Small intestine (tissue), 7 donors: ENCODE measurements at regions not wholly inside any gene's neighbourhood (a gene's known extent, or its start where the extent isn't known, plus 50 kb on each side); places are given as distances from the start of the nearest gene placed in this dataset.

ENCODE experiments used
- DNase-seq, 2 donors: peaks; one replicate each; pipeline versions ENCODE4 v3.0.0 to v3.0.0-alpha.2; 2013
- FAIRE-seq: peaks from 2 replicates; lab custom pipeline; 2012; peaks lifted over from hg19 to GRCh38; lab: Jason Lieb, UNC
- H3K27ac ChIP-seq, 3 donors: one replicate each; pipeline ENCODE4 v1.5.1; 2013; ENCODE audit warnings: low read length in 2 of 3, mild to moderate bottlenecking in 2 of 3, control low read depth in 1 of 3, inconsistent platforms in 1 of 3, low read depth in 1 of 3, moderate library complexity in 1 of 3
- H3K27me3 ChIP-seq, 3 donors: one replicate each; pipeline ENCODE4 v1.6.1; 2013; ENCODE audit warnings: low read length in 3 of 3, inconsistent platforms in 1 of 3; ENCODE audit not compliant: control insufficient read depth in 3 of 3, insufficient read depth in 3 of 3
- H3K36me3 ChIP-seq, 3 donors: one replicate each; pipeline ENCODE4 v1.6.1; 2013; ENCODE audit warnings: low read length in 3 of 3, inconsistent platforms in 1 of 3, low read depth in 1 of 3, mild to moderate bottlenecking in 1 of 3, moderate library complexity in 1 of 3; ENCODE audit not compliant: control insufficient read depth in 3 of 3, insufficient read depth in 2 of 3
- H3K4me1 ChIP-seq, 3 donors: one replicate each; pipeline ENCODE4 v1.6.1; 2013; ENCODE audit warnings: low read length in 2 of 3, inconsistent platforms in 1 of 3, low read depth in 1 of 3, mild to moderate bottlenecking in 1 of 3, moderate library complexity in 1 of 3; ENCODE audit not compliant: control insufficient read depth in 3 of 3, insufficient read depth in 2 of 3
- H3K4me3 ChIP-seq, 3 donors: one replicate each; pipeline ENCODE4 v1.5.1; 2013; ENCODE audit warnings: low read length in 3 of 3, control low read depth in 1 of 3, inconsistent platforms in 1 of 3, low read depth in 1 of 3, mild to moderate bottlenecking in 1 of 3, moderate library complexity in 1 of 3
- H3K9me3 ChIP-seq, 2 donors: one replicate each; pipeline ENCODE4 v1.6.1; 2013; ENCODE audit warnings: low read depth in 1 of 2, low read length in 1 of 2; ENCODE audit not compliant: control insufficient read depth in 2 of 2, insufficient read depth in 1 of 2
- WGBS, 3 donors: extraction: QIAGEN DNeasy Blood & Tissue Kit; methylation state at CpG; one replicate each; pipeline ENCODE4 v1.1.7; 2013; 5-methylcytosine and 5-hydroxymethylcytosine counted together
- donor health status: healthy with polysubstance abuse.
- donor health status: control.
- donor health status: control.
- donor health status: Bipolar disorder and iron deficiency.
- donor health status: healthy.

DNA sequence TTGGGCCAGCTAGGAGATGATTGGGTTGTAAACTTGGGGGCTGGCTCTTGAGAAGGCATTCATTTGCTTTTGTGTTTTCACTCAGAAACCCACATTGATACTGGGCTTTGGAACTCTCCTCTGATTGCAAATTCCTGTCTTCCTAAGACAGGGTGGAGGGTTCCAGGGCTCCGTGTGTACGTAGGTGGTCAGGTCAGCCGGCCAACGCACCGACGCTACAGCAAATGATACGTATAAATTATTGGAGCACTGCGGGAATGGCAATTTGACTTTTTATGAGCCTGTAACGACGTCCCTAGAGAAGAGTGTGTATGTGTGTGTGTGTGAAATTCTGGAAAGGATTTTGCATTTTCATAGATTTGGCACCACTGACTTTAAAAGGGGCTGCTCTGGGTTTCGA is 236.9 kb downstream of the SHOX start:
- no peaks in the 10 kb centered on the region for H3K4me1 ChIP-seq
- no peaks in the 10 kb centered on the region for H3K27me3 ChIP-seq
- H3K27ac ChIP-seq: no peak overlapping the region
- no peak for FAIRE-seq
- WGBS, 3 donors: 68 to 80% (median 77%) methylated on average over 11 of the region's 11 CpGs
- no peaks in the 10 kb centered on the region for H3K36me3 ChIP-seq
- no peak overlapping the region for H3K4me3 ChIP-seq
- H3K9me3 ChIP-seq: peaks cover 0 to 7% of the 10 kb centered on the region in 2 donors
- no peak for DNase-seq

DNA sequence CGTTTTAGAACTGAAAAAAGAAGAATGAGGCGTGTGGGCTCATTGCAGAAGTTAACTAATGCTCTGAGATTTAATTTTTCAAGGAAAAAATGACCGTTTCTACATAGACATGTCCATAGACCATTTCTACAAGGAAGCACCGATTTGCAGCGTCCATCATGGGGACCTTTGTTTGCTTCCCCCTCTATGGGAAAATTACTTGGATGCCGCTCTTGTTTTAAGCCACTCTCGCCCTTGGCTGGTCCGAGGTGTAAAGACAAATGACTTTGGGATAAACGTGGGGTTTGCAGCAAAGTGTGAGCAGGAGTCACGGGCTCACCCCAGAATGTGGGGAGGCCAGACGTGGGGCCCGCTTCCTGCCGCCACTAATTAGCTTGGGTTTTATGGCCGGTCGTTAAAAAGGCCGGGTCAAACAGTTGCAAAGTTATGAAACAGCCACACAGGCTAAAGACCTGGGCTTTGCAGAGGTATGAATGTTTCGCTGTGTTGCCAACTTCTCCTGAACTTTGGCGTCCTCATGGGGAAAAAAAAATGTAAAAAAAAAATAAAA is 235.9 kb downstream of the SHOX start:
- peaks cover 0 to 6% of the 10 kb centered on the region in 2 donors for H3K9me3 ChIP-seq
- H3K27me3 ChIP-seq: no peaks in the 10 kb centered on the region
- no peaks in the 10 kb centered on the region for H3K36me3 ChIP-seq
- no peak overlapping the region for H3K27ac ChIP-seq
- no peak overlapping the region for H3K4me3 ChIP-seq
- H3K4me1 ChIP-seq: no peaks in the 10 kb centered on the region
- DNase-seq: peak in 1 of 2 donors; percentile 22
- no peak for FAIRE-seq
- 23 to 36% (median 36%) methylated on average over 18 of the region's 18 CpGs for WGBS, 3 donors

DNA sequence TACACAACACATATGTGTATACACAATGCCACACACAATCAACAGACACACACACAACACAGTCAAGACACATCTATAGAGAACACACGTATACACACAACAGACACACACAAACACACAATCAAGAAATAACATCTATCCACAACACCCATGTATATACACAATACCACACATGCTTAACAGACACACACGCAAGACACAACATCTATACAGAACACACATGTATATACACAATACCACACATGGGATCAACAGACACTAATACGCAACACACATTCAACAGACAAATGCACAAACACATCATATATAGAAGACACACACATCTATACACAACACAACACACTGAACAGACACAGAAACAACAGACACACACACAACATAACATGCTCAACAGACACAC is 234.8 kb downstream of the SHOX start:
- Histone ChIP-seq H3K4me3 (no peak overlapping the region), H3K9me3 (peaks cover 0 to 6% of the 10 kb centered on the region in 2 donors), H3K27me3 (no peaks in the 10 kb centered on the region), H3K36me3 (no peaks in the 10 kb centered on the region), H3K4me1 (no peaks in the 10 kb centered on the region), H3K27ac (no peak overlapping the region)
- DNase-seq: no peak
- 61 to 81% (median 65%) methylated on average over 3 of the region's 3 CpGs for WGBS, 3 donors
- FAIRE-seq: no peak

- H3K27ac ChIP-seq: no peak overlapping the region
- H3K4me1 ChIP-seq: no peaks in the 10 kb centered on the region
- H3K9me3 ChIP-seq: peaks cover 0 to 6% of the 10 kb centered on the region in 2 donors
- DNase-seq (no peak), FAIRE-seq (no peak)
- WGBS, 3 donors: 60 to 77% (median 65%) methylated on average over 9 of the region's 9 CpGs
- H3K4me3 ChIP-seq: no peak overlapping the region
- no peaks in the 10 kb centered on the region for H3K36me3 ChIP-seq
- no peaks in the 10 kb centered on the region for H3K27me3 ChIP-seq
Measured at GRCh38 chrX:861921-862320, 231.3 kb downstream of the SHOX start.

GRCh38 chrX:861340-861890 is 230.8 kb downstream of the SHOX start:
- FAIRE-seq (no peak), DNase-seq (no peak)
- no peak overlapping the region for H3K4me3 ChIP-seq
- H3K9me3 ChIP-seq: peaks cover 0 to 6% of the 10 kb centered on the region in 2 donors
- 60 to 69% (median 68%) methylated on average over 14 of the region's 14 CpGs for WGBS, 3 donors
- no peaks in the 10 kb centered on the region for H3K36me3 ChIP-seq
- H3K27ac ChIP-seq: no peak overlapping the region
- no peaks in the 10 kb centered on the region for H3K4me1 ChIP-seq
- no peaks in the 10 kb centered on the region for H3K27me3 ChIP-seq

GRCh38 chrX:859329-859728 is 228.7 kb downstream of the SHOX start:
- Histone ChIP-seq H3K4me3 (no peak overlapping the region), H3K4me1 (no peaks in the 10 kb centered on the region), H3K27ac (no peak overlapping the region), H3K9me3 (peaks cover 0 to 6% of the 10 kb centered on the region in 2 donors), H3K27me3 (no peaks in the 10 kb centered on the region), H3K36me3 (no peaks in the 10 kb centered on the region)
- FAIRE-seq (no peak), DNase-seq (no peak)
- WGBS, 3 donors: 78 to 89% (median 85%) methylated on average over 1 of the region's 1 CpG

GRCh38 chrX:858542-859078 is 228.0 kb downstream of the SHOX start:
- no peak for DNase-seq
- Histone ChIP-seq H3K27me3 (no peaks in the 10 kb centered on the region), H3K36me3 (no peaks in the 10 kb centered on the region), H3K4me3 (no peak overlapping the region), H3K4me1 (no peaks in the 10 kb centered on the region), H3K27ac (no peak overlapping the region), H3K9me3 (peaks cover 0 to 5% of the 10 kb centered on the region in 2 donors)
- 97 to 98% (median 97%) methylated on average over 1 of the region's 1 CpG for WGBS, 3 donors
- no peak for FAIRE-seq

DNA sequence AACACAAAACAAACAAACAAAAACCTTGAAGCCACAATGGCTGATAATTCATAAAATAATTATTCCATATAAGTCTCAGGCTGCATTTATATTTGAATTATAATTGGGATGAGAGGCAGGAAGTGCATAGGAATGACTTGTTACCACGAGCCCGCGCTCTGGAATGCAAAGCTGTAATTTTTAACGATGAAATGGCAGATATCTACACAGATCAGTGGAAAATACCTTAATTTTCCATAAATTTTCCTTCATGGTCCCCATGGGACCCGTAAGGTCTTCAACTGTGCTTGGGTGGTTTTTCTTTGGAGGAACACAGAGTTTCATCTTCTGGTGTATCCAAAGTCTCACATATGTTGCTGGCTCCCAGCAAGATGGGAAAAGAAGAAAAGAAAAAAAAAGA is 226.8 kb downstream of the SHOX start:
- Histone ChIP-seq H3K27me3 (no peaks in the 10 kb centered on the region), H3K4me3 (no peak overlapping the region), H3K36me3 (no peaks in the 10 kb centered on the region), H3K27ac (no peak overlapping the region), H3K4me1 (no peaks in the 10 kb centered on the region), H3K9me3 (peaks cover 0 to 5% of the 10 kb centered on the region in 2 donors)
- WGBS, 3 donors: 88 to 89% (median 88%) methylated on average over 5 of the region's 5 CpGs
- DNase-seq (no peak), FAIRE-seq (no peak)
